B cell (primary cell): ENCODE measurements at regions not wholly inside any gene's neighbourhood (a gene's known extent, or its start where the extent isn't known, plus 50 kb on each side); places are given as distances from the start of the nearest gene placed in this dataset.

Experiments used
- ATAC-seq: fragments of 200-7000 bp; cut with Tn5 transposase; one replicate; pipeline ENCODE4 v1.10.0; 2021; ENCODE audit warnings: low read depth, mild to moderate bottlenecking, moderate number of reproducible peaks, moderate library complexity
- CTCF ChIA-PET: fragments of 350-600 bp; sonication (Branson Sonifier 250); formaldehyde crosslinking; loops from one replicate; lab custom pipeline; 2021; ENCODE audit warnings: antibody characterized with exemption, inconsistent platforms; lab: Charles Lee
- POLR2A ChIA-PET: fragments of 350-600 bp; sonication (Branson Sonifier 250); formaldehyde crosslinking; loops from one replicate; lab custom pipeline; 2021; ENCODE audit warnings: antibody characterized with exemption; lab: Charles Lee
- DNase-seq: peaks from one replicate; pipeline ENCODE4 v3.0.0; 2013
- H2AFZ ChIP-seq: 2 replicates; pipeline ENCODE4 v1.6.1; 2012; ENCODE audit warnings: mild to moderate bottlenecking, low read depth, low read length; ENCODE audit not compliant: insufficient read depth, poor library complexity, severe bottlenecking
- H3K27ac ChIP-seq, 2 donors: 1 replicate in 1 of 2; 2 replicates in 1 of 2; pipeline ENCODE4 v1.5.1; 2012 to 2013; ENCODE audit warnings: low read length in 2 of 2, mild to moderate bottlenecking in 2 of 2, moderate library complexity in 1 of 2
- H3K27me3 ChIP-seq, 4 experiments: fragments of 200-600 bp in 1 of 4; sonication (generic) in 1 of 4; replicated peaks in 1 of 4; 1 replicate in 2 of 4; 2 replicates in 2 of 4; pipeline versions ENCODE4 v1.6.1 to v1.7.0; 2013 to 2016; ENCODE audit warnings: low read length in 3 of 4, mild to moderate bottlenecking in 2 of 4, mixed read lengths in 1 of 4, moderate library complexity in 1 of 4; ENCODE audit not compliant: insufficient read depth in 4 of 4, control insufficient read depth in 3 of 4; ENCODE audit errors: control extremely low read depth in 1 of 4
- H3K36me3 ChIP-seq, 2 experiments: replicated peaks in 1 of 2; 1 replicate in 1 of 2; 2 replicates in 1 of 2; pipeline versions ENCODE4 v1.6.1 to v1.7.1; 2013; ENCODE audit warnings: low read length in 1 of 2; ENCODE audit not compliant: insufficient read depth in 2 of 2, control insufficient read depth in 1 of 2; ENCODE audit errors: control extremely low read depth in 1 of 2, extremely low read depth in 1 of 2
- H3K4me1 ChIP-seq, 2 donors: fragments of 200-600 bp in 1 of 2; sonication (generic) in 1 of 2; 1 replicate in 1 of 2; 2 replicates in 1 of 2; pipeline versions ENCODE4 v1.5.1 to v1.6.1; 2013 to 2017; ENCODE audit warnings: low read length in 2 of 2; ENCODE audit not compliant: control insufficient read depth in 2 of 2, insufficient read depth in 2 of 2
- H3K4me2 ChIP-seq: replicated peaks from 2 replicates; pipeline ENCODE3; 2012; ENCODE audit warnings: mild to moderate bottlenecking, low read depth, low read length; ENCODE audit not compliant: poor library complexity, severe bottlenecking
- H3K4me3 ChIP-seq, 5 experiments: fragments of 200-600 bp in 1 of 5; sonication (generic) in 1 of 5; 1 replicate in 3 of 5; 2 replicates in 2 of 5; pipeline versions ENCODE4 v1.5.1 to v1.7.0; 2011 to 2016; ENCODE audit warnings: low read length in 4 of 5, mild to moderate bottlenecking in 4 of 5, low read depth in 2 of 5, control low read depth in 1 of 5, moderate library complexity in 1 of 5; ENCODE audit not compliant: insufficient read depth in 1 of 5; ENCODE audit errors: control extremely low read depth in 1 of 5, extremely low read depth in 1 of 5
- H3K79me2 ChIP-seq: fragments of 200-600 bp; sonication (generic); one replicate; pipeline ENCODE4 v1.6.0; 2016; ENCODE audit warnings: low read length; ENCODE audit not compliant: control insufficient read depth, insufficient read depth
- H3K9ac ChIP-seq: fragments of 200-600 bp; sonication (generic); 2 replicates; pipeline ENCODE4 v1.6.1; 2017; ENCODE audit warnings: mild to moderate bottlenecking, low read length, moderate library complexity
- H3K9me3 ChIP-seq, 3 donors: one replicate each; pipeline versions ENCODE4 v1.6.1 to v1.7.1; 2013; ENCODE audit warnings: low read length in 2 of 3; ENCODE audit not compliant: control insufficient read depth in 2 of 3, insufficient read depth in 1 of 3; ENCODE audit errors: control extremely low read depth in 1 of 3
- H4K20me1 ChIP-seq: 2 replicates; pipeline ENCODE4 v1.6.0; 2012; ENCODE audit warnings: mild to moderate bottlenecking, low read length; ENCODE audit not compliant: insufficient read depth, control insufficient read depth, poor library complexity, severe bottlenecking
- H3K27ac Mint-ChIP-seq: one replicate; pipeline ENCODE4 v1.8.0; 2021; ENCODE audit warnings: mixed read lengths
- H3K27me3 Mint-ChIP-seq: one replicate; pipeline ENCODE4 v1.8.0; 2021; ENCODE audit warnings: mixed read lengths
- H3K4me1 Mint-ChIP-seq: one replicate; pipeline ENCODE4 v1.8.0; 2021; ENCODE audit warnings: mixed read lengths
- H3K4me3 Mint-ChIP-seq: one replicate; pipeline ENCODE4 v1.8.0; 2021; ENCODE audit warnings: mixed read lengths
- H3K9me3 Mint-ChIP-seq: one replicate; pipeline ENCODE4 v1.8.0; 2022; ENCODE audit warnings: mixed read lengths; ENCODE audit not compliant: insufficient read depth
- EZH2 ChIP-seq: IDR thresholded peaks from 2 replicates; pipeline ENCODE4 v1.6.1; 2012; ENCODE audit warnings: borderline replicate concordance, low read depth, mild to moderate bottlenecking, moderate library complexity, low read length; ENCODE audit not compliant: insufficient read depth, poor library complexity, severe bottlenecking
- WGBS: methylation state at CpG from one replicate; pipeline ENCODE4 v1.1.5; 2013; ENCODE audit warnings: missing lambda C conversion rate; ENCODE audit not compliant: insufficient coverage; 5-methylcytosine and 5-hydroxymethylcytosine counted together
- intact Hi-C: fragments of 100-400 bp; cut with micrococcal nuclease; formaldehyde crosslinking; loops from one replicate; pipeline ENCODE4 v1.10.0; 2022
- TF ChIP-seq, protein P1 (sequence below): fragments of 200-600 bp; IDR thresholded peaks from one replicate; pipeline ENCODE4 v1.8.0; 2022; ENCODE audit warnings: antibody characterized with exemption, mild to moderate bottlenecking

DNA sequence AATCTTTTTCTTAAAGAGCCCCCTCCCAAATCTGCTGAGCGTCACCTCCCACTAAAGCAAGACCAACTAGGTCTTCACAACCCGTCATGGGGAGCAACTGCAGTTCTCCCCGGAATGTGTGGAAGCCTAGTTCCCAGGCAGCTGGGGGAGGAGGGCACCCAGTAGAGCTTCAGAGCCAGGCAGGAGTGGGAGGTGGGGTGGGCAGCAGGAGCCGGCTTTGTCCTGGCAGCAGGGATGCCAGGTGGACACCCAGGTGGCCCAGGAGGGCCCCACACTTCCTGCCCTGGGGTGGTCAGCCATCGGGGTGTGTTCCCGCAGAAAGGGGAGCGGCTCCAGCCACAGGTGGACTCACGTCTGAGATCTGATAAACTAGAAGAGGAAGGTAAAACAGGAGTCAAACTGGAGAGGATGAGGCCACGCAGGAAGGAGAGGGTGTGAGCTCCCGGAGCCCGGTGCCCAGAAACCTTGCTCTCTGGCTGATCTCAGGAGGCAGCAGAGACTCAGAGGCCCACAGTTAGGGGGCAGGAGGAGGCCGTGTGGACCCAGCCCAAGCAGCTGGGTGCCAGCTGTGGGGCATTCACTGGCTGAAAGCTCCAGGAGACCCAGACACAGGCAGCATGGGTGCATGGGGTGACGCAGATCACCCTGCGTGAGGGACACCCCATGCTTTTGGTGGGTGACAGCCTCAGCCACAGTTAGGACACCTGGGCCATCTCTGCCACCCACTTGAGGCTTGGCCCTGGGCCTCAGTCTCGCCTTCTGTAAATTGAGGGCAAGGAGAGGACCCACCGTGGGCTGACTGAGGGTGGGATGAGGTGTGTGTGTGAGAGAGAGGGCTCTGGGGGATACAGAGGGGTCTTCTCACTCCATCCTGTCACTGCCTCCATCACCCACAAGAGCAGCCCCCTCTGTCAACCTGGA, 260.8 kb upstream of the TNRC6C start:
- Histone ChIP-seq H3K4me2 (no peak overlapping the region), H3K79me2 (no peaks in the 10 kb centered on the region), H2AFZ (no peak overlapping the region), H3K36me3 (no peaks in the 10 kb centered on the region), H3K27me3 (peaks cover 0 to 35% (median 9%) of the 10 kb centered on the region in 4 experiments), H3K4me3 (no peak overlapping the region), H3K27ac (no peak overlapping the region), H4K20me1 (no peaks in the 10 kb centered on the region), H3K9ac (no peak overlapping the region), H3K4me1 (no peaks in the 10 kb centered on the region), H3K9me3 (peaks cover 2 to 24% (median 17%) of the 10 kb centered on the region in 3 donors)
- ChIA-PET POLR2A (no interaction called here), CTCF (no interaction called here)
- peaks cover 50% of the 10 kb centered on the region for H3K27me3 Mint-ChIP-seq
- no peak for TF ChIP-seq EZH2
- TF ChIP-seq, protein P1, sequence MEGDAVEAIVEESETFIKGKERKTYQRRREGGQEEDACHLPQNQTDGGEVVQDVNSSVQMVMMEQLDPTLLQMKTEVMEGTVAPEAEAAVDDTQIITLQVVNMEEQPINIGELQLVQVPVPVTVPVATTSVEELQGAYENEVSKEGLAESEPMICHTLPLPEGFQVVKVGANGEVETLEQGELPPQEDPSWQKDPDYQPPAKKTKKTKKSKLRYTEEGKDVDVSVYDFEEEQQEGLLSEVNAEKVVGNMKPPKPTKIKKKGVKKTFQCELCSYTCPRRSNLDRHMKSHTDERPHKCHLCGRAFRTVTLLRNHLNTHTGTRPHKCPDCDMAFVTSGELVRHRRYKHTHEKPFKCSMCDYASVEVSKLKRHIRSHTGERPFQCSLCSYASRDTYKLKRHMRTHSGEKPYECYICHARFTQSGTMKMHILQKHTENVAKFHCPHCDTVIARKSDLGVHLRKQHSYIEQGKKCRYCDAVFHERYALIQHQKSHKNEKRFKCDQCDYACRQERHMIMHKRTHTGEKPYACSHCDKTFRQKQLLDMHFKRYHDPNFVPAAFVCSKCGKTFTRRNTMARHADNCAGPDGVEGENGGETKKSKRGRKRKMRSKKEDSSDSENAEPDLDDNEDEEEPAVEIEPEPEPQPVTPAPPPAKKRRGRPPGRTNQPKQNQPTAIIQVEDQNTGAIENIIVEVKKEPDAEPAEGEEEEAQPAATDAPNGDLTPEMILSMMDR = no peak
- no peaks in the 10 kb centered on the region for H3K4me1 Mint-ChIP-seq
- DNase-seq (no peak), ATAC-seq (no peak)
- no peak overlapping the region for H3K4me3 Mint-ChIP-seq
- no peak overlapping the region for H3K27ac Mint-ChIP-seq
- 42% methylated on average over 14 of the region's 16 CpGs for WGBS
- H3K9me3 Mint-ChIP-seq = peaks cover 11% of the 10 kb centered on the region
- intact Hi-C loops = no loop called here
